Liver (tissue), 8 donors: ENCODE measurements at regions not wholly inside any gene's neighbourhood (a gene's known extent, or its start where the extent isn't known, plus 50 kb on each side); places are given as distances from the start of the nearest gene placed in this dataset.

Experiments used
- DNase-seq: peaks from one replicate; pipeline ENCODE4 v3.0.0-alpha.2; 2017; ENCODE audit warnings: low spot score
- H3K27ac ChIP-seq, 2 donors: one replicate each; pipeline ENCODE4 v1.7.0; 2013; ENCODE audit warnings: inconsistent platforms in 2 of 2, low read length in 2 of 2, control low read depth in 1 of 2, low read depth in 1 of 2, mild to moderate bottlenecking in 1 of 2
- H3K27me3 ChIP-seq, 4 donors: one replicate each; pipeline versions ENCODE4 v1.6.1 to v1.7.0; 2013; ENCODE audit warnings: low read length in 3 of 4, inconsistent platforms in 1 of 4, mild to moderate bottlenecking in 1 of 4, moderate library complexity in 1 of 4; ENCODE audit not compliant: control insufficient read depth in 4 of 4, insufficient read depth in 4 of 4
- H3K36me3 ChIP-seq, 4 donors: one replicate each; pipeline versions ENCODE4 v1.6.1 to v1.7.0; 2013; ENCODE audit warnings: low read length in 3 of 4, mild to moderate bottlenecking in 3 of 4, low read depth in 1 of 4, moderate library complexity in 1 of 4; ENCODE audit not compliant: control insufficient read depth in 4 of 4, insufficient read depth in 3 of 4
- H3K4me1 ChIP-seq, 4 donors: one replicate each; pipeline versions ENCODE4 v1.6.1 to v1.7.0; 2013; ENCODE audit warnings: low read length in 3 of 4, mild to moderate bottlenecking in 3 of 4, moderate library complexity in 1 of 4; ENCODE audit not compliant: control insufficient read depth in 4 of 4, insufficient read depth in 4 of 4
- H3K4me3 ChIP-seq, 3 donors: one replicate each; pipeline versions ENCODE4 v1.6.1 to v1.7.0; 2013; ENCODE audit warnings: low read length in 3 of 3, control low read depth in 1 of 3, low read depth in 1 of 3, mild to moderate bottlenecking in 1 of 3
- H3K9ac ChIP-seq, 2 donors: one replicate each; pipeline ENCODE4 v1.7.0; 2013; ENCODE audit warnings: low read length in 2 of 2, mild to moderate bottlenecking in 2 of 2, moderate library complexity in 2 of 2, control low read depth in 1 of 2, low read depth in 1 of 2
- H3K9me3 ChIP-seq, 4 donors: one replicate each; pipeline versions ENCODE4 v1.6.1 to v1.7.0; 2013; ENCODE audit warnings: low read length in 3 of 4; ENCODE audit not compliant: control insufficient read depth in 4 of 4
- CTCF ChIP-seq: fragments of 150-350 bp; IDR thresholded peaks from 2 replicates; pipeline ENCODE4 v1.5.1; 2017; ENCODE audit warnings: improper control_type of control experiment, low read depth, low read length; ENCODE audit not compliant: missing input control
- EGR1 ChIP-seq, 2 donors: IDR thresholded peaks; 2 replicates each; pipeline ENCODE4 v1.6.1; 2016 to 2018; ENCODE audit warnings: antibody characterized with exemption in 2 of 2, low read depth in 2 of 2
- FOXA1 ChIP-seq: IDR thresholded peaks from 2 replicates; pipeline ENCODE4 v1.6.1; 2016; ENCODE audit warnings: antibody characterized with exemption
- FOXA2 ChIP-seq: IDR thresholded peaks from 2 replicates; pipeline ENCODE4 v1.6.1; 2016; ENCODE audit warnings: antibody characterized with exemption
- HNF4G ChIP-seq: IDR thresholded peaks from 2 replicates; pipeline ENCODE4 v1.6.1; 2016; ENCODE audit warnings: antibody characterized with exemption
- MAX ChIP-seq: IDR thresholded peaks from 2 replicates; pipeline ENCODE4 v1.6.1; 2016; ENCODE audit warnings: antibody characterized with exemption
- NR2F2 ChIP-seq: IDR thresholded peaks from 2 replicates; pipeline ENCODE4 v1.6.1; 2016; ENCODE audit warnings: antibody characterized with exemption
- RAD21 ChIP-seq, 2 donors: IDR thresholded peaks; 2 replicates each; pipeline ENCODE4 v1.6.1; 2016; ENCODE audit warnings: antibody characterized with exemption in 2 of 2, mild to moderate bottlenecking in 2 of 2
- REST ChIP-seq: IDR thresholded peaks from 2 replicates; pipeline ENCODE4 v1.6.1; 2016; ENCODE audit warnings: antibody characterized with exemption, mild to moderate bottlenecking
- RXRA ChIP-seq, 2 donors: IDR thresholded peaks; 2 replicates each; pipeline ENCODE4 v1.6.1; 2017 to 2018; ENCODE audit warnings: antibody characterized with exemption in 2 of 2, mild to moderate bottlenecking in 1 of 2
- SP1 ChIP-seq: IDR thresholded peaks from 2 replicates; pipeline ENCODE4 v1.6.1; 2018; ENCODE audit warnings: antibody characterized with exemption, mild to moderate bottlenecking
- TAF1 ChIP-seq: conservative IDR thresholded peaks from 2 replicates; pipeline ENCODE4 v1.6.1; 2016; ENCODE audit warnings: antibody characterized with exemption, mild to moderate bottlenecking
- YY1 ChIP-seq: IDR thresholded peaks from 2 replicates; pipeline ENCODE4 v1.6.1; 2016; ENCODE audit warnings: antibody characterized with exemption, mild to moderate bottlenecking
- ZBTB33 ChIP-seq: IDR thresholded peaks from 2 replicates; pipeline ENCODE4 v1.6.1; 2016; ENCODE audit warnings: antibody characterized with exemption
- WGBS: extraction: QIAGEN DNeasy Blood & Tissue Kit; methylation state at CpG from one replicate; pipeline ENCODE4 v1.1.7; 2013; 5-methylcytosine and 5-hydroxymethylcytosine counted together
- donor health status: healthy.
- donor health status: healthy.
- donor health status: healthy.
- donor health status: healthy.
- donor health status: healthy.

- WGBS = 30% methylated on average over 5 of the region's 5 CpGs
- Histone ChIP-seq H3K4me1 (no peaks in the 10 kb centered on the region), H3K4me3 (no peak overlapping the region), H3K27me3 (no peaks in the 10 kb centered on the region), H3K27ac (no peak overlapping the region), H3K9ac (no peak overlapping the region), H3K36me3 (no peaks in the 10 kb centered on the region), H3K9me3 (peaks cover 0 to under 1% (median 0%) of the 10 kb centered on the region in 4 donors)
- TF ChIP-seq NR2F2 (no peak), MAX (no peak), ZBTB33 (no peak)
- no peak for DNase-seq
These were observed 556.7 kb upstream of the TLE4 start for GRCh38 chr9:79014929-79015699.

GRCh38 chr9:79015951-79016350 is 555.8 kb upstream of the TLE4 start:
- no peak overlapping the region for H3K4me3 ChIP-seq
- H3K9me3 ChIP-seq = peaks cover 0 to 2% (median 0%) of the 10 kb centered on the region in 4 donors
- TF ChIP-seq SP1 (no peak), EGR1 (IDR thresholded peaks at IDR 0.05; ENCODE audit: low read depth in 2 of 2) (no peak), RAD21 (IDR thresholded peaks at IDR 0.05) (no peak), REST (no peak), HNF4G (no peak), CTCF (no peak), YY1 (no peak), FOXA1 (no peak), FOXA2 (no peak), RXRA (IDR thresholded peaks at IDR 0.05) (no peak), NR2F2 (no peak), MAX (no peak), TAF1 (no peak)
- 79% methylated on average over 4 of the region's 4 CpGs for WGBS
- no peak for DNase-seq
- H3K4me1 ChIP-seq = no peaks in the 10 kb centered on the region
- H3K27me3 ChIP-seq = no peaks in the 10 kb centered on the region
- no peaks in the 10 kb centered on the region for H3K36me3 ChIP-seq
- no peak overlapping the region for H3K27ac ChIP-seq
- no peak overlapping the region for H3K9ac ChIP-seq
